Smooth muscle cell (in vitro differentiated cells): ENCODE measurements at regions not wholly inside any gene's neighbourhood (a gene's known extent, or its start where the extent isn't known, plus 50 kb on each side); places are given as distances from the start of the nearest gene placed in this dataset.
"Not testable (repeated sequence)": the region's sequence is repeated elsewhere in the genome, so short reads cannot be mapped to it uniquely, and the experiment has no call there.

Experiments
- DNase-seq: peaks from one replicate; lab custom pipeline; 2025; ENCODE audit not compliant: unreplicated experiment; lab: John Stamatoyannopoulos, UW
- H2AFZ ChIP-seq: fragments of 200-600 bp; sonication (generic); 2 replicates; pipeline ENCODE4 v1.6.0; 2016; ENCODE audit warnings: antibody characterized with exemption, low read depth, mild to moderate bottlenecking
- H3F3A ChIP-seq: fragments of 200-600 bp; sonication (generic); 2 replicates; pipeline ENCODE4 v1.6.0; 2017; ENCODE audit warnings: antibody characterized with exemption, low read depth
- H3K27ac ChIP-seq: fragments of 200-600 bp; sonication (generic); 2 replicates; pipeline ENCODE4 v1.5.1; 2016; ENCODE audit warnings: low read depth, mild to moderate bottlenecking
- H3K27me3 ChIP-seq: fragments of 200-600 bp; sonication (generic); 2 replicates; pipeline ENCODE4 v1.6.1; 2016; ENCODE audit warnings: low read depth, mild to moderate bottlenecking
- H3K36me3 ChIP-seq: fragments of 200-600 bp; sonication (generic); 2 replicates; pipeline ENCODE4 v1.5.1; 2016; ENCODE audit warnings: low read depth
- H3K4me1 ChIP-seq: fragments of 200-600 bp; sonication (generic); 2 replicates; pipeline ENCODE4 v1.5.1; 2016; ENCODE audit warnings: low read depth
- H3K4me2 ChIP-seq: fragments of 200-600 bp; sonication (generic); 2 replicates; pipeline ENCODE4 v1.6.0; 2016; ENCODE audit warnings: mild to moderate bottlenecking
- H3K4me3 ChIP-seq: fragments of 200-600 bp; sonication (generic); 2 replicates; pipeline ENCODE4 v1.5.1; 2016; ENCODE audit warnings: mild to moderate bottlenecking
- H3K79me2 ChIP-seq: fragments of 200-600 bp; sonication (generic); 2 replicates; pipeline ENCODE4 v1.6.0; 2016; ENCODE audit warnings: low read depth, mild to moderate bottlenecking
- H3K9ac ChIP-seq: fragments of 200-600 bp; sonication (generic); 2 replicates; pipeline ENCODE4 v1.6.0; 2016; ENCODE audit warnings: low read depth
- H3K9me3 ChIP-seq: fragments of 200-600 bp; sonication (generic); replicated peaks from 2 replicates; pipeline ENCODE4 v1.5.1; 2016; ENCODE audit warnings: low read depth
- H4K20me1 ChIP-seq: fragments of 200-600 bp; sonication (generic); 2 replicates; pipeline ENCODE4 v1.6.0; 2016; ENCODE audit warnings: low read depth
- CTCF ChIP-seq: fragments of 200-600 bp; sonication (generic); IDR thresholded peaks from 2 replicates; pipeline ENCODE4 v1.5.1; 2017; ENCODE audit warnings: borderline replicate concordance, mild to moderate bottlenecking, antibody characterized with exemption; ENCODE audit not compliant: insufficient read depth, poor library complexity, severe bottlenecking
- WGBS: methylation state at CpG from one replicate; pipeline ENCODE4 v1.1.7; 2016; ENCODE audit warnings: low lambda C conversion rate; 5-methylcytosine and 5-hydroxymethylcytosine counted together

- Histone ChIP-seq H3K4me1 (no peaks in the 10 kb centered on the region), H3K9me3 (no peaks in the 10 kb centered on the region), H3K79me2 (no peaks in the 10 kb centered on the region), H3K27ac (no peak overlapping the region), H3K4me2 (no peak overlapping the region), H3K4me3 (no peak overlapping the region), H3F3A (no peaks in the 10 kb centered on the region), H2AFZ (no peak overlapping the region), H3K36me3 (no peaks in the 10 kb centered on the region), H4K20me1 (no peaks in the 10 kb centered on the region), H3K9ac (no peak overlapping the region), H3K27me3 (no peaks in the 10 kb centered on the region)
- no peak for TF ChIP-seq CTCF
- 80% methylated on average over 1 of the region's 1 CpG for WGBS
- DNase-seq = no peak
Observed at GRCh38 chr1:69090752-69091151, 477.0 kb upstream of the LRRC7 start.

- not testable (repeated sequence) for H3F3A ChIP-seq, DNase-seq, H3K27me3 ChIP-seq, H3K9ac ChIP-seq, H2AFZ ChIP-seq, H4K20me1 ChIP-seq, H3K4me1 ChIP-seq, H3K36me3 ChIP-seq, H3K27ac ChIP-seq, H3K79me2 ChIP-seq, H3K9me3 ChIP-seq, H3K4me2 ChIP-seq, H3K4me3 ChIP-seq
- WGBS = 93% methylated on average over 11 of the region's 11 CpGs
Observed at GRCh38 chr1:69102058-69102457, 465.7 kb upstream of the LRRC7 start.

- no peaks in the 10 kb centered on the region for H4K20me1 ChIP-seq
- no peaks in the 10 kb centered on the region for H3K36me3 ChIP-seq
- H2AFZ ChIP-seq = no peak overlapping the region
- TF ChIP-seq CTCF = no peak
- H3K4me2 ChIP-seq = no peak overlapping the region
- DNase-seq = no peak
- H3K27me3 ChIP-seq = no peaks in the 10 kb centered on the region
- H3K4me1 ChIP-seq = no peaks in the 10 kb centered on the region
- H3K27ac ChIP-seq = no peak overlapping the region
- H3K9ac ChIP-seq = no peak overlapping the region
- H3K9me3 ChIP-seq = no peaks in the 10 kb centered on the region
- H3F3A ChIP-seq = no peaks in the 10 kb centered on the region
- H3K4me3 ChIP-seq = no peak overlapping the region
- no peaks in the 10 kb centered on the region for H3K79me2 ChIP-seq
Observed at GRCh38 chr1:69103213-69103612, 464.5 kb upstream of the LRRC7 start.

- Histone ChIP-seq H3K4me1 (no peaks in the 10 kb centered on the region), H3F3A (no peaks in the 10 kb centered on the region), H3K27me3 (no peaks in the 10 kb centered on the region), H4K20me1 (no peaks in the 10 kb centered on the region), H3K36me3 (no peaks in the 10 kb centered on the region), H3K9ac (no peak overlapping the region), H2AFZ (no peak overlapping the region), H3K4me2 (no peak overlapping the region), H3K4me3 (no peak overlapping the region), H3K79me2 (no peaks in the 10 kb centered on the region), H3K9me3 (no peaks in the 10 kb centered on the region), H3K27ac (no peak overlapping the region)
- no peak for TF ChIP-seq CTCF
- WGBS = 70% methylated on average over 2 of the region's 2 CpGs
- DNase-seq = no peak
Observed at GRCh38 chr1:69103705-69104385, 463.9 kb upstream of the LRRC7 start.
